ENCODE measurements at regions not wholly inside any gene's neighbourhood (a gene's known extent, or its start where the extent isn't known, plus 50 kb on each side); places are given as distances from the start of the nearest gene placed in this dataset.

- H3K18ac ChIP-seq (ENCODE audit: insufficient read length, low read depth, low read length): no peak overlapping the region
- H3K23ac ChIP-seq (ENCODE audit: insufficient read length, low read depth, low read length): no peak overlapping the region
- peaks cover 6 to 12% of the 10 kb centered on the region in 2 experiments; a peak in 2 of 4 replicates for H3K4me1 Mint-ChIP-seq
- H3K4me2 ChIP-seq (ENCODE audit: insufficient read depth, insufficient read length, low read length): no peak overlapping the region
- H3K9me3 ChIP-seq (ENCODE audit: control insufficient read depth, low read depth, low read length): no peaks in the 10 kb centered on the region
- no peak overlapping the region for H2AFZ ChIP-seq (ENCODE audit: low read length)
- no peak overlapping the region for H3K9ac ChIP-seq (ENCODE audit: extremely low read depth, insufficient read length, low read length)
- H3T11ph ChIP-seq (ENCODE audit: low read length): no peak overlapping the region
- WGBS (ENCODE audit: extremely low coverage, insufficient read length, low lambda C conversion rate): no CpG with 5 or more reads among the region's 5 CpGs
- no peak overlapping the region for H4K8ac ChIP-seq (replicated peaks; ENCODE audit: insufficient read length, low read depth, low read length)
- H2AK5ac ChIP-seq (ENCODE audit: insufficient read length, low read length): no peak overlapping the region
- no peak overlapping the region for H3K14ac ChIP-seq (ENCODE audit: insufficient read depth, low read length)
- no peak overlapping the region for H3K4me3 Mint-ChIP-seq
- H2BK12ac ChIP-seq (ENCODE audit: insufficient read length, low read depth, low read length): no peak overlapping the region
- H2BK5ac ChIP-seq (ENCODE audit: insufficient read length, low read length): no peak overlapping the region
- H3K79me1 ChIP-seq (ENCODE audit: insufficient read depth, low read depth, low read length, poor library complexity, severe bottlenecking): no peaks in the 10 kb centered on the region
- H3K27me3 ChIP-seq (ENCODE audit: insufficient read depth, low read length): no peaks in the 10 kb centered on the region
- no peak overlapping the region for H2BK20ac ChIP-seq (ENCODE audit: low read depth, low read length, poor library complexity, severe bottlenecking)
- TF ChIP-seq CTCF (conservative IDR thresholded peaks at IDR 0.05): no peak
- H2BK120ac ChIP-seq (ENCODE audit: low read depth, low read length, poor library complexity, severe bottlenecking): no peak overlapping the region
- no peaks in the 10 kb centered on the region for H4K20me1 ChIP-seq (ENCODE audit: control insufficient read depth, insufficient read depth, insufficient read length)
- H3K27ac ChIP-seq (ENCODE audit: insufficient read length, low read depth, low read length): no peak overlapping the region
- no peak overlapping the region for H3K4ac ChIP-seq (ENCODE audit: low read depth, low read length)
- H3K4me1 ChIP-seq (ENCODE audit: insufficient read depth, low read length): no peaks in the 10 kb centered on the region
- H4K91ac ChIP-seq (ENCODE audit: insufficient read length, low read depth, low read length): no peak overlapping the region
- H3K36me3 Mint-ChIP-seq (ENCODE audit: insufficient read depth in 1 of 3, low read depth in 3 of 3): no peaks in the 10 kb centered on the region
- H2BK15ac ChIP-seq (ENCODE audit: low read depth, low read length): no peak overlapping the region; the same call in 1 of the 2 replicates
- H3K56ac ChIP-seq (ENCODE audit: insufficient read length, low read depth, low read length): no peak overlapping the region
- no peaks in the 10 kb centered on the region for H3K23me2 ChIP-seq (ENCODE audit: insufficient read length, low read depth, low read length, poor library complexity, severe bottlenecking)
- no peaks in the 10 kb centered on the region for H3K27me3 Mint-ChIP-seq (ENCODE audit: low read depth)
- H4K5ac ChIP-seq (ENCODE audit: insufficient read length, low read depth, low read length): no peak overlapping the region
- no peaks in the 10 kb centered on the region for H3K9me3 Mint-ChIP-seq
- H3K27ac Mint-ChIP-seq: no peak overlapping the region
- DNase-seq: no peak
- H3K79me2 ChIP-seq (ENCODE audit: insufficient read depth, low read length): no peaks in the 10 kb centered on the region
These were observed 89.6 kb downstream of the TAF11L14 start for GRCh38 chr5:17723876-17724275.

All from H9 (cell line).